Liver (tissue), 8 donors: ENCODE measurements at regions not wholly inside any gene's neighbourhood (a gene's known extent, or its start where the extent isn't known, plus 50 kb on each side); places are given as distances from the start of the nearest gene placed in this dataset.
"Not testable (repeated sequence)": the region's sequence is repeated elsewhere in the genome, so short reads cannot be mapped to it uniquely, and the experiment has no call there.

ENCODE experiments used
- DNase-seq: peaks from one replicate; pipeline ENCODE4 v3.0.0-alpha.2; 2017; ENCODE audit warnings: low spot score
- H3K27ac ChIP-seq, 2 donors: one replicate each; pipeline ENCODE4 v1.7.0; 2013; ENCODE audit warnings: inconsistent platforms in 2 of 2, low read length in 2 of 2, control low read depth in 1 of 2, low read depth in 1 of 2, mild to moderate bottlenecking in 1 of 2
- H3K27me3 ChIP-seq, 4 donors: one replicate each; pipeline versions ENCODE4 v1.6.1 to v1.7.0; 2013; ENCODE audit warnings: low read length in 3 of 4, inconsistent platforms in 1 of 4, mild to moderate bottlenecking in 1 of 4, moderate library complexity in 1 of 4; ENCODE audit not compliant: control insufficient read depth in 4 of 4, insufficient read depth in 4 of 4
- H3K36me3 ChIP-seq, 4 donors: one replicate each; pipeline versions ENCODE4 v1.6.1 to v1.7.0; 2013; ENCODE audit warnings: low read length in 3 of 4, mild to moderate bottlenecking in 3 of 4, low read depth in 1 of 4, moderate library complexity in 1 of 4; ENCODE audit not compliant: control insufficient read depth in 4 of 4, insufficient read depth in 3 of 4
- H3K4me1 ChIP-seq, 4 donors: one replicate each; pipeline versions ENCODE4 v1.6.1 to v1.7.0; 2013; ENCODE audit warnings: low read length in 3 of 4, mild to moderate bottlenecking in 3 of 4, moderate library complexity in 1 of 4; ENCODE audit not compliant: control insufficient read depth in 4 of 4, insufficient read depth in 4 of 4
- H3K4me3 ChIP-seq, 3 donors: one replicate each; pipeline versions ENCODE4 v1.6.1 to v1.7.0; 2013; ENCODE audit warnings: low read length in 3 of 3, control low read depth in 1 of 3, low read depth in 1 of 3, mild to moderate bottlenecking in 1 of 3
- H3K9ac ChIP-seq, 2 donors: one replicate each; pipeline ENCODE4 v1.7.0; 2013; ENCODE audit warnings: low read length in 2 of 2, mild to moderate bottlenecking in 2 of 2, moderate library complexity in 2 of 2, control low read depth in 1 of 2, low read depth in 1 of 2
- H3K9me3 ChIP-seq, 4 donors: one replicate each; pipeline versions ENCODE4 v1.6.1 to v1.7.0; 2013; ENCODE audit warnings: low read length in 3 of 4; ENCODE audit not compliant: control insufficient read depth in 4 of 4
- EGR1 ChIP-seq, 2 donors: IDR thresholded peaks; 2 replicates each; pipeline ENCODE4 v1.6.1; 2016 to 2018; ENCODE audit warnings: antibody characterized with exemption in 2 of 2, low read depth in 2 of 2
- FOXA2 ChIP-seq: IDR thresholded peaks from 2 replicates; pipeline ENCODE4 v1.6.1; 2016; ENCODE audit warnings: antibody characterized with exemption
- GABPA ChIP-seq, 2 donors: IDR thresholded peaks in 1 of 2; conservative IDR thresholded peaks in 1 of 2; 2 replicates each; pipeline ENCODE4 v1.6.1; 2016; ENCODE audit warnings: antibody characterized with exemption in 2 of 2, mild to moderate bottlenecking in 1 of 2, moderate library complexity in 1 of 2
- HNF4A ChIP-seq, 2 donors: conservative IDR thresholded peaks; 2 replicates each; pipeline ENCODE4 v1.6.1; 2016; ENCODE audit warnings: antibody characterized with exemption in 2 of 2, mild to moderate bottlenecking in 2 of 2
- HNF4G ChIP-seq: IDR thresholded peaks from 2 replicates; pipeline ENCODE4 v1.6.1; 2016; ENCODE audit warnings: antibody characterized with exemption
- JUND ChIP-seq, 2 donors: IDR thresholded peaks; 2 replicates each; pipeline ENCODE4 v1.6.1; 2016; ENCODE audit warnings: antibody characterized with exemption in 2 of 2
- RXRA ChIP-seq, 2 donors: IDR thresholded peaks; 2 replicates each; pipeline ENCODE4 v1.6.1; 2017 to 2018; ENCODE audit warnings: antibody characterized with exemption in 2 of 2, mild to moderate bottlenecking in 1 of 2
- SP1 ChIP-seq: IDR thresholded peaks from 2 replicates; pipeline ENCODE4 v1.6.1; 2018; ENCODE audit warnings: antibody characterized with exemption, mild to moderate bottlenecking
- WGBS: extraction: QIAGEN DNeasy Blood & Tissue Kit; methylation state at CpG from one replicate; pipeline ENCODE4 v1.1.7; 2013; 5-methylcytosine and 5-hydroxymethylcytosine counted together
- TF ChIP-seq, protein P1 (sequence below): IDR thresholded peaks from 2 replicates; pipeline ENCODE4 v1.6.1; 2016; ENCODE audit warnings: antibody characterized with exemption, mild to moderate bottlenecking
- TF ChIP-seq, protein P2 (sequence below): fragments of 150-350 bp; IDR thresholded peaks from 2 replicates; pipeline ENCODE4 v1.5.1; 2017; ENCODE audit warnings: improper control_type of control experiment, low read depth, low read length; ENCODE audit not compliant: missing input control
- TF ChIP-seq, protein P3 (sequence below): IDR thresholded peaks from 2 replicates; pipeline ENCODE4 v1.6.1; 2016; ENCODE audit warnings: antibody characterized with exemption
- TF ChIP-seq, protein P4 (sequence below): IDR thresholded peaks from 2 replicates; pipeline ENCODE4 v1.6.1; 2016; ENCODE audit warnings: antibody characterized with exemption
- donor health status: healthy.
- donor health status: healthy.
- donor health status: healthy.
- donor health status: healthy.
- donor health status: healthy.

DNA sequence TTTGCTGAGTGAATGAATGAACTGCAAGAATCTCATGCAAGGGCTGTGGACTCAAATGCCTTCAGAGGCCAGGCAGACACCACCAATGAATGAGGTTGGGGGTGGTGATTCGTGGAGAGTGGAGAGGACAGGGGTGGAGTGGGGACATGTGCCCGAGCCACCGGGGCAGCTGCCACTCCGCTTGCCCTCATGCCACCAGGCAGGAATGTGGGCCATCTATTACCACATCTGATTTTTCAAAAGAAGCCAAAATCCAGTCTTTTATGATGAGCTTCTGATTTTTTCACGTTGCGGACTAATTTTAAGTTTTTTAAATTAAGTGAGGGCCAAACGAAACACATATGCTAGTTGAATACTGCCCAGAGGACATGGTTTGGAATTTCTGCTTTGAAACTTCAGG is 67.1 kb upstream of the SMURF2 start:
- TF ChIP-seq JUND (IDR thresholded peaks at IDR 0.05) (no peak), FOXA2 (no peak), EGR1 (IDR thresholded peaks at IDR 0.05; ENCODE audit: low read depth in 2 of 2) (no peak), SP1 (no peak), HNF4G (no peak), GABPA (IDR thresholded peaks at IDR 0.05 in 1 of 2, conservative IDR thresholded peaks at IDR 0.05 in 1 of 2) (no peak), RXRA (IDR thresholded peaks at IDR 0.05) (no peak)
- TF ChIP-seq, protein P1, sequence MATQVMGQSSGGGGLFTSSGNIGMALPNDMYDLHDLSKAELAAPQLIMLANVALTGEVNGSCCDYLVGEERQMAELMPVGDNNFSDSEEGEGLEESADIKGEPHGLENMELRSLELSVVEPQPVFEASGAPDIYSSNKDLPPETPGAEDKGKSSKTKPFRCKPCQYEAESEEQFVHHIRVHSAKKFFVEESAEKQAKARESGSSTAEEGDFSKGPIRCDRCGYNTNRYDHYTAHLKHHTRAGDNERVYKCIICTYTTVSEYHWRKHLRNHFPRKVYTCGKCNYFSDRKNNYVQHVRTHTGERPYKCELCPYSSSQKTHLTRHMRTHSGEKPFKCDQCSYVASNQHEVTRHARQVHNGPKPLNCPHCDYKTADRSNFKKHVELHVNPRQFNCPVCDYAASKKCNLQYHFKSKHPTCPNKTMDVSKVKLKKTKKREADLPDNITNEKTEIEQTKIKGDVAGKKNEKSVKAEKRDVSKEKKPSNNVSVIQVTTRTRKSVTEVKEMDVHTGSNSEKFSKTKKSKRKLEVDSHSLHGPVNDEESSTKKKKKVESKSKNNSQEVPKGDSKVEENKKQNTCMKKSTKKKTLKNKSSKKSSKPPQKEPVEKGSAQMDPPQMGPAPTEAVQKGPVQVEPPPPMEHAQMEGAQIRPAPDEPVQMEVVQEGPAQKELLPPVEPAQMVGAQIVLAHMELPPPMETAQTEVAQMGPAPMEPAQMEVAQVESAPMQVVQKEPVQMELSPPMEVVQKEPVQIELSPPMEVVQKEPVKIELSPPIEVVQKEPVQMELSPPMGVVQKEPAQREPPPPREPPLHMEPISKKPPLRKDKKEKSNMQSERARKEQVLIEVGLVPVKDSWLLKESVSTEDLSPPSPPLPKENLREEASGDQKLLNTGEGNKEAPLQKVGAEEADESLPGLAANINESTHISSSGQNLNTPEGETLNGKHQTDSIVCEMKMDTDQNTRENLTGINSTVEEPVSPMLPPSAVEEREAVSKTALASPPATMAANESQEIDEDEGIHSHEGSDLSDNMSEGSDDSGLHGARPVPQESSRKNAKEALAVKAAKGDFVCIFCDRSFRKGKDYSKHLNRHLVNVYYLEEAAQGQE: no peak
- TF ChIP-seq, protein P2, sequence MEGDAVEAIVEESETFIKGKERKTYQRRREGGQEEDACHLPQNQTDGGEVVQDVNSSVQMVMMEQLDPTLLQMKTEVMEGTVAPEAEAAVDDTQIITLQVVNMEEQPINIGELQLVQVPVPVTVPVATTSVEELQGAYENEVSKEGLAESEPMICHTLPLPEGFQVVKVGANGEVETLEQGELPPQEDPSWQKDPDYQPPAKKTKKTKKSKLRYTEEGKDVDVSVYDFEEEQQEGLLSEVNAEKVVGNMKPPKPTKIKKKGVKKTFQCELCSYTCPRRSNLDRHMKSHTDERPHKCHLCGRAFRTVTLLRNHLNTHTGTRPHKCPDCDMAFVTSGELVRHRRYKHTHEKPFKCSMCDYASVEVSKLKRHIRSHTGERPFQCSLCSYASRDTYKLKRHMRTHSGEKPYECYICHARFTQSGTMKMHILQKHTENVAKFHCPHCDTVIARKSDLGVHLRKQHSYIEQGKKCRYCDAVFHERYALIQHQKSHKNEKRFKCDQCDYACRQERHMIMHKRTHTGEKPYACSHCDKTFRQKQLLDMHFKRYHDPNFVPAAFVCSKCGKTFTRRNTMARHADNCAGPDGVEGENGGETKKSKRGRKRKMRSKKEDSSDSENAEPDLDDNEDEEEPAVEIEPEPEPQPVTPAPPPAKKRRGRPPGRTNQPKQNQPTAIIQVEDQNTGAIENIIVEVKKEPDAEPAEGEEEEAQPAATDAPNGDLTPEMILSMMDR: no peak
- TF ChIP-seq, protein P3, sequence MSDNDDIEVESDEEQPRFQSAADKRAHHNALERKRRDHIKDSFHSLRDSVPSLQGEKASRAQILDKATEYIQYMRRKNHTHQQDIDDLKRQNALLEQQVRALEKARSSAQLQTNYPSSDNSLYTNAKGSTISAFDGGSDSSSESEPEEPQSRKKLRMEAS: no peak
- TF ChIP-seq, protein P4, sequence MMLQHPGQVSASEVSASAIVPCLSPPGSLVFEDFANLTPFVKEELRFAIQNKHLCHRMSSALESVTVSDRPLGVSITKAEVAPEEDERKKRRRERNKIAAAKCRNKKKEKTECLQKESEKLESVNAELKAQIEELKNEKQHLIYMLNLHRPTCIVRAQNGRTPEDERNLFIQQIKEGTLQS: no peak
- Histone ChIP-seq H3K4me1 (peaks cover 0 to 3% (median 0%) of the 10 kb centered on the region in 4 donors), H3K27ac (no peak overlapping the region), H3K27me3 (no peaks in the 10 kb centered on the region), H3K36me3 (no peaks in the 10 kb centered on the region), H3K9ac (no peak overlapping the region), H3K9me3 (no peaks in the 10 kb centered on the region), H3K4me3 (no peak overlapping the region)
- 94% methylated on average over 7 of the region's 7 CpGs for WGBS
- DNase-seq: no peak

DNA sequence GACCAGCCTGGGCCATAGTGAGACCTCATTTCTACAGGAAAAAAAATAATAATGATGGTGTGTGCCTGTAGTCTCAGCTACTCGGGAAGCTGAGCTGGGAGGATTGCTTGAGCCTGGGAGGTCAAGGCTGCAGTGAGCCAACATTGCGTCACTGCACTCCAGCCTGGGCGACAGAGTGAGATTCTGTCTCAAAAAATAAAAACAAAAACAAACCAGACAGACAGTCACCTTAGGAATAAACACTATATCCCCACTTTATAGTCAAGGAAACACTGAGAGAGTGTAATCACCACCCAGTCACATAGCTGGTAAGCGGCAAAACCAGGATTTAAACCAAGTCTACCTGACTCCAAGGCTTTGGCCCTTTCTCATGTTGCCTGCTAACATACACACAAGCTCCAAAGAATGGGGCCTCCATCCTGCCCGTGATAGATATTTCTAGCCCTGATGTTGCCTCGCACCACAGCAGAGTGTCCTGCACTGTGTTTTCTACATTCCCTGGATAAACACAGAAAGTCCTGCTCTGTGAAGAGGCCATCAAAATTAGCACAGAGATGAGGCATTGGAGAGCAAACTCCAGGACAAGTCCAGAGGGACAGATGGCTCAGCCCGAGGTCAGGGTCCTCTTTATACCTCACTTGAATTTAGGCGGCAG is 66.1 kb upstream of the SMURF2 start:
- no peaks in the 10 kb centered on the region for H3K36me3 ChIP-seq
- TF ChIP-seq FOXA2 (no peak), SP1 (no peak), RXRA (IDR thresholded peaks at IDR 0.05) (peak in 1 of 2 donors; percentile 7), HNF4A (conservative IDR thresholded peaks at IDR 0.05) (peak in 1 of 2 donors; percentile 6)
- TF ChIP-seq, protein P3: no peak
- WGBS: 52% methylated on average over 8 of the region's 8 CpGs
- no peaks in the 10 kb centered on the region for H3K27me3 ChIP-seq
- no peak overlapping the region for H3K9ac ChIP-seq
- peaks cover 0 to 3% (median 0%) of the 10 kb centered on the region in 4 donors for H3K4me1 ChIP-seq
- H3K9me3 ChIP-seq: no peaks in the 10 kb centered on the region
- no peak overlapping the region for H3K4me3 ChIP-seq
- DNase-seq: no peak
- peak overlapping the region in 1 of 2 donors; percentile 16 for H3K27ac ChIP-seq

DNA sequence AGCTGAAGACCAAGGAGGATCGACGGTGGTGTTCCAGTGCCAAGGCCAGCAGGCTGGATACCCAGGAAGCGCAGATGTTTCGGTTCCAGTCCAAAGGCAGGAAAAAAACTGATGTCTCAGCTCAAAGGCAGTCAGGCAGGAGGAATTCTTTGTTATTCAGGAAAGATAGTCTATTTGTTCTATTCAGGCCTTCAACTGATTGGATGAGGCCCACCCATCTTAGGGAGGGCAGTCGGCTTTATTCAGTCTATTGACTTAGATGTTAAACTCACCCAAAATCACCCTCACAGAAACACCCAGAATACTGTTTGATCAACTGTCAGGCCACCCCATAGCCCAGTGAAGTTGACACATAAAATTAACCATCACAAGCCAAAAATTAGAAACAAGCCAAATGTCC is 63.9 kb upstream of the SMURF2 start:
- not testable (repeated sequence) for H3K27ac ChIP-seq, H3K36me3 ChIP-seq, H3K9ac ChIP-seq, DNase-seq, H3K27me3 ChIP-seq, H3K4me1 ChIP-seq, H3K9me3 ChIP-seq, H3K4me3 ChIP-seq
- 92% methylated on average over 5 of the region's 5 CpGs for WGBS
